Prostate gland (tissue), 2 donors: ENCODE measurements at regions not wholly inside any gene's neighbourhood (a gene's known extent, or its start where the extent isn't known, plus 50 kb on each side); places are given as distances from the start of the nearest gene placed in this dataset.

Experiments
- DNase-seq: peaks from one replicate; pipeline ENCODE4 v3.0.0-alpha.2; 2019; ENCODE audit warnings: low spot score
- H3K27ac ChIP-seq, 2 donors: fragments of 200-600 bp; sonication (generic); 2 replicates each; pipeline ENCODE4 v1.5.1; 2017 to 2019
- H3K27me3 ChIP-seq: fragments of 200-600 bp; sonication (generic); replicated peaks from 2 replicates; pipeline ENCODE4 v1.5.1; 2019; ENCODE audit not compliant: insufficient read depth
- H3K36me3 ChIP-seq, 2 donors: fragments of 200-600 bp; sonication (generic); 1 replicate in 1 of 2; 2 replicates in 1 of 2; pipeline versions ENCODE4 v1.5.1 to v1.8.1; 2017 to 2019
- H3K4me1 ChIP-seq: fragments of 200-600 bp; sonication (generic); replicated peaks from 2 replicates; pipeline ENCODE4 v1.5.1; 2019
- H3K4me3 ChIP-seq, 2 donors: fragments of 200-600 bp; sonication (generic); 2 replicates each; pipeline ENCODE4 v1.5.1; 2017 to 2019
- H3K9me3 ChIP-seq: fragments of 200-600 bp; sonication (generic); 2 replicates; pipeline ENCODE4 v1.5.1; 2017
- CTCF ChIP-seq, 4 experiments: fragments of 200-600 bp in 2 of 4; fragments of 450-650 bp in 2 of 4; sonication (generic) in 2 of 4; IDR thresholded peaks; 1 replicate in 3 of 4; 2 replicates in 1 of 4; pipeline ENCODE4 v1.5.1; 2016 to 2019; ENCODE audit warnings: antibody characterized with exemption in 4 of 4, mild to moderate bottlenecking in 2 of 4, moderate library complexity in 2 of 4
- POLR2A ChIP-seq: fragments of 450-650 bp; IDR thresholded peaks from one replicate; pipeline ENCODE4 v1.6.1; 2016; ENCODE audit warnings: antibody characterized with exemption, mild to moderate bottlenecking
- POLR2AphosphoS5 ChIP-seq: sonication (generic); formaldehyde crosslinking; IDR thresholded peaks from one replicate; pipeline ENCODE4 v1.6.1; 2017; ENCODE audit warnings: antibody characterized with exemption
- WGBS: methylation state at CpG from one replicate; pipeline ENCODE4 v1.1.5; 2018; 5-methylcytosine and 5-hydroxymethylcytosine counted together
- intact Hi-C: fragments of 100-400 bp; cut with DNase I; formaldehyde crosslinking; loops from one replicate; pipeline ENCODE4 v1.14.2; 2022

- intact Hi-C loops = no loop called here
- H3K4me1 ChIP-seq = no peaks in the 10 kb centered on the region
- no peak overlapping the region for H3K27ac ChIP-seq
- H3K9me3 ChIP-seq = no peaks in the 10 kb centered on the region
- TF ChIP-seq CTCF (IDR thresholded peaks at IDR 0.05) (no peak), POLR2A (no peak), POLR2AphosphoS5 (no peak)
- H3K36me3 ChIP-seq = no peaks in the 10 kb centered on the region
- H3K4me3 ChIP-seq = no peak overlapping the region
- WGBS = 91% methylated on average over 4 of the region's 4 CpGs
- no peak for DNase-seq
- H3K27me3 ChIP-seq = no peaks in the 10 kb centered on the region
These were observed 266.6 kb upstream of the GAS1 start for GRCh38 chr9:87213948-87214347.

DNA sequence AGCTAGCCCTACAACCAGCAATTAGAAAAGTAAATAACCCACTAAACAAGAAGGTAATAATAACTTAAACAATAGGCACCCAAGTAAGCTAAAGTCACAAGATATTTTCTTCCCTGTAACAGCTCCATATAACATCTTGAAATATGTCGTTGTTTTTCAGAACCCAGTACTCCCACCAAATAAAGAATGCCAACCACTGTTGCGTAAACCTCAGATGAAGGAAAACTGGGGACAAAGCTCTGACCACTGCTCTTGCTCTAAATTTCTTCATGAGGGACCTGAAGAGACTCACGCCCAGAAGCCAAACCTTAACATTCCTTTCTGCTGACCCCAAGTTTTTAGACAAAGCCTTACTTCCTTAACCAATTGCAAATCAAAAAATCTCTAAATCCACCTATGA is 267.7 kb upstream of the GAS1 start:
- intact Hi-C loops = no loop called here
- no peak for DNase-seq

DNA sequence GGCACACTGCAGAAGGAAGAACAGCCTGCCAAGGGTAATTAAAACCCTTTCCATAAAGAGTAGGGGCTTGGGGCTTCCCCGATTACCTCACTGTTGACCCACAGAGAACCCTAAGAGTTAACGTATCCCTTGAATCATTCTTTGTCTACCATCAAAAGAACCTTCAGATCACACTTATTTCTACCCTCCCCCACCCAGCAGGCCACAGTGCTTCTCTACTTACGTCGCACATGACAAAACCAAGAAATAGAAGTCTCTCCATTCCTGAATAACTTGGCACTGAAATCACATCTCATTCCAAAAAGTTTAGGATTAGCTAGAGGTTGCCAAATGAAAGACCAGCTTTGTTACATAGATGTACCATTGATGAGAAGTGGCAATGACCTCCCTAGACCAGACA is 268.7 kb upstream of the GAS1 start:
- no peak for DNase-seq
- Histone ChIP-seq H3K9me3 (no peaks in the 10 kb centered on the region), H3K4me1 (no peaks in the 10 kb centered on the region), H3K4me3 (no peak overlapping the region), H3K36me3 (no peaks in the 10 kb centered on the region), H3K27me3 (no peaks in the 10 kb centered on the region), H3K27ac (no peak overlapping the region)
- 77% methylated on average over 4 of the region's 4 CpGs for WGBS
- no peak for TF ChIP-seq POLR2A
- TF ChIP-seq CTCF (IDR thresholded peaks at IDR 0.05) = no peak
- no peak for TF ChIP-seq POLR2AphosphoS5
- intact Hi-C loops = no loop called here

More for the DNA sequence above, 267.7 kb upstream of the GAS1 start:
- H3K4me1 ChIP-seq = no peaks in the 10 kb centered on the region
- H3K27ac ChIP-seq = no peak overlapping the region
- H3K27me3 ChIP-seq = no peaks in the 10 kb centered on the region
- H3K36me3 ChIP-seq = no peaks in the 10 kb centered on the region
- H3K4me3 ChIP-seq = no peak overlapping the region
- no peaks in the 10 kb centered on the region for H3K9me3 ChIP-seq
- TF ChIP-seq CTCF (IDR thresholded peaks at IDR 0.05) (no peak), POLR2AphosphoS5 (no peak), POLR2A (no peak)
- WGBS = 86% methylated on average over 3 of the region's 3 CpGs

- Histone ChIP-seq H3K9me3 (no peaks in the 10 kb centered on the region), H3K36me3 (no peaks in the 10 kb centered on the region), H3K27ac (no peak overlapping the region), H3K27me3 (no peaks in the 10 kb centered on the region), H3K4me1 (no peaks in the 10 kb centered on the region), H3K4me3 (no peak overlapping the region)
- intact Hi-C loops = no loop called here
- WGBS = 96% methylated on average over 5 of the region's 5 CpGs
- no peak for TF ChIP-seq CTCF (IDR thresholded peaks at IDR 0.05)
- TF ChIP-seq POLR2A = no peak
- TF ChIP-seq POLR2AphosphoS5 = no peak
- DNase-seq = no peak
These were observed 269.7 kb upstream of the GAS1 start for GRCh38 chr9:87216897-87217455.

- Histone ChIP-seq H3K9me3 (no peaks in the 10 kb centered on the region), H3K4me1 (no peaks in the 10 kb centered on the region), H3K36me3 (no peaks in the 10 kb centered on the region), H3K27ac (no peak overlapping the region), H3K27me3 (no peaks in the 10 kb centered on the region), H3K4me3 (no peak overlapping the region)
- DNase-seq = peak; percentile 53
- TF ChIP-seq CTCF (IDR thresholded peaks at IDR 0.05) (no peak), POLR2AphosphoS5 (peak; percentile 49)
- 31% methylated on average over 11 of the region's 11 CpGs for WGBS
- intact Hi-C loops = no loop called here
These were observed 274.0 kb upstream of the DAPK1 start for GRCh38 chr9:87223392-87224246.
